HEK293T (cell line): ENCODE measurements at regions not wholly inside any gene's neighbourhood (a gene's known extent, or its start where the extent isn't known, plus 50 kb on each side); places are given as distances from the start of the nearest gene placed in this dataset.

ENCODE experiments used
- BHLHE40 ChIP-seq: fragments of 450-650 bp; IDR thresholded peaks from 2 replicates; pipeline ENCODE4 v1.6.1; 2016; ENCODE audit warnings: mild to moderate bottlenecking, moderate library complexity, borderline replicate concordance
- FOXA1 ChIP-seq: fragments of 450-650 bp; IDR thresholded peaks from 2 replicates; pipeline ENCODE4 v1.6.1; 2016; ENCODE audit warnings: mild to moderate bottlenecking
- FOXM1 ChIP-seq: fragments of 450-650 bp; IDR thresholded peaks from 2 replicates; pipeline ENCODE4 v1.6.1; 2017; ENCODE audit warnings: mild to moderate bottlenecking, borderline replicate concordance
- HDGF ChIP-seq: fragments of 450-650 bp; IDR thresholded peaks from 2 replicates; pipeline ENCODE4 v1.6.1; 2017; ENCODE audit warnings: antibody characterized with exemption, borderline replicate concordance
- LEF1 ChIP-seq: fragments of 450-650 bp; IDR thresholded peaks from 2 replicates; pipeline ENCODE4 v1.6.1; 2017; ENCODE audit warnings: mild to moderate bottlenecking, borderline replicate concordance
- PKNOX1 ChIP-seq: fragments of 450-650 bp; IDR thresholded peaks from 2 replicates; pipeline ENCODE4 v1.6.1; 2016

GRCh38 chr4:180962268-180962667, 1280.9 kb upstream of the TENM3 start:
- no peak for TF ChIP-seq LEF1
- no peak for TF ChIP-seq FOXA1
- no peak for TF ChIP-seq FOXM1
- TF ChIP-seq BHLHE40 = no peak
- TF ChIP-seq HDGF = no peak
- no peak for TF ChIP-seq PKNOX1
